ENCODE measurements at regions not wholly inside any gene's neighbourhood (a gene's known extent, or its start where the extent isn't known, plus 50 kb on each side); places are given as distances from the start of the nearest gene placed in this dataset.

DNA sequence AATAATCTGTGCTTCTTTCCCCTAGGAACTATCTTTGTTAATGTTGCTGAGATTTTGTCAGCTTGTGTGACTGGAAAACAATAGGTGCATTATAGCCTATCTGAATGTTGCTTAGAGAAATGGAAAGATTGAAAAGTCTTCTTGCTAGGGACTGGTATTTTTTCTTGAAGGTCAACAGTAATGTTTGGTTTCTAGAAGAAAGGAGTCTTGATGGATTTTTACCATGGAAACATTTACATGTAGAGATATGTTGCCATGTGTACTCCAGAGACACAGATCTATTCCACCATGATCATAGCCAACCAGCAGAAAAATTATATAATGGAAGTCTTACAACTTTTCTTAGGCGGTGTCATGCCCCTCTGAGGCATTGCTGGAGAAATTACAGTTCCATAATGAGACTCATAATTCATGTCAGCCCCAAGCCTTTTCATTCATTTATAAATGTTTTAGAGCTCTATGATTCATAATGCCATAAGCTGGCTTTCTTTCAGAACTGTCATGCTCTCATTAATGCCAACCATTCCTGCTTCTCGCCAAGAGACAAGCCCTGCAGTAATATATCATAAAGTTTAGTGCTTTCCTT is 175.1 kb upstream of the PTPRZ1 start:
- no peaks in the 10 kb centered on the region for H3K9me3 ChIP-seq (replicated peaks; ENCODE audit: insufficient read depth, low read length)
- H3K27ac ChIP-seq (ENCODE audit: low read length) = no peak overlapping the region
- H3F3A ChIP-seq (ENCODE audit: insufficient read depth, low read length) = no peaks in the 10 kb centered on the region
- no peaks in the 10 kb centered on the region for H4K20me1 ChIP-seq (ENCODE audit: insufficient read depth, low read length)
- H3K79me2 ChIP-seq (ENCODE audit: low read length) = no peaks in the 10 kb centered on the region
- no peaks in the 10 kb centered on the region for H3K4me1 ChIP-seq (ENCODE audit: low read length)
- no peaks in the 10 kb centered on the region for H3K9me2 ChIP-seq (replicated peaks; ENCODE audit: insufficient read depth, low read length)
- H2AFZ ChIP-seq (ENCODE audit: low read length) = no peak overlapping the region
- no peaks in the 10 kb centered on the region for H3K27me3 ChIP-seq (replicated peaks; ENCODE audit: insufficient read depth, low read length)
- no peak overlapping the region for H3K4me2 ChIP-seq (ENCODE audit: low read depth, low read length)
- no peak for DNase-seq
- H3K9ac ChIP-seq (ENCODE audit: low read length) = no peak overlapping the region
- TF ChIP-seq EZH2phosphoT487 (IDR thresholded peaks at IDR 0.05; ENCODE audit: low read length) (no peak), CTCF (IDR thresholded peaks at IDR 0.05; ENCODE audit: low read length) (no peak), EZH2 (optimal IDR thresholded peaks at IDR 0.05; ENCODE audit: low read depth, low read length) (no peak)
- no peak overlapping the region for H3K4me3 ChIP-seq (ENCODE audit: low read length)
- H3K36me3 ChIP-seq (replicated peaks; ENCODE audit: insufficient read depth, low read length) = no peaks in the 10 kb centered on the region

DNA sequence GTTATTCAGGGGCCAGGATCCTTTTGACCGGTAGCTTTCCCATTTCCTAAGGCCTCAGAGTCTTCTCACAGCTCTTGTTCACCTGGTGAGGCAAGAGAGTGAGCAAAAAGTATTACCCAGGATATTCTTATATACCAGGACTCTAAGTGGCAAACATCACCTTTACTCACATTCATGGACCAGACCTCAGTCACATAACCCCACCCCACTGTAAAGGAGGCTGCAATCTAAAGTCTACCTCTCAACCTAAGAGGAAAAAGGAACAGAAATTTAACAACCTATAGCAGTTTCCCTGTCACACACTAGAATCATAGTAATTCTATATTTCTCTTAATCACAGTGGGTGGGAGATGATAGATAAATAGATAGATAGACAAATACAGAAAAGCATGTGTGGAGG is 176.0 kb upstream of the PTPRZ1 start:
- H3K4me3 ChIP-seq (ENCODE audit: low read length) = no peak overlapping the region
- H3K4me2 ChIP-seq (ENCODE audit: low read depth, low read length) = no peak overlapping the region
- H3K9ac ChIP-seq (ENCODE audit: low read length) = no peak overlapping the region
- H3K36me3 ChIP-seq (replicated peaks; ENCODE audit: insufficient read depth, low read length) = no peaks in the 10 kb centered on the region
- H3K27ac ChIP-seq (ENCODE audit: low read length) = no peak overlapping the region
- H3K9me3 ChIP-seq (replicated peaks; ENCODE audit: insufficient read depth, low read length) = no peaks in the 10 kb centered on the region
- H3K79me2 ChIP-seq (ENCODE audit: low read length) = no peaks in the 10 kb centered on the region
- DNase-seq = no peak
- no peaks in the 10 kb centered on the region for H3K4me1 ChIP-seq (ENCODE audit: low read length)
- TF ChIP-seq EZH2 (optimal IDR thresholded peaks at IDR 0.05; ENCODE audit: low read depth, low read length) (no peak), CTCF (IDR thresholded peaks at IDR 0.05; ENCODE audit: low read length) (no peak), EZH2phosphoT487 (IDR thresholded peaks at IDR 0.05; ENCODE audit: low read length) (no peak)
- H3K9me2 ChIP-seq (replicated peaks; ENCODE audit: insufficient read depth, low read length) = no peaks in the 10 kb centered on the region
- H4K20me1 ChIP-seq (ENCODE audit: insufficient read depth, low read length) = no peaks in the 10 kb centered on the region
- H2AFZ ChIP-seq (ENCODE audit: low read length) = no peak overlapping the region
- no peaks in the 10 kb centered on the region for H3K27me3 ChIP-seq (replicated peaks; ENCODE audit: insufficient read depth, low read length)
- H3F3A ChIP-seq (ENCODE audit: insufficient read depth, low read length) = no peaks in the 10 kb centered on the region

DNA sequence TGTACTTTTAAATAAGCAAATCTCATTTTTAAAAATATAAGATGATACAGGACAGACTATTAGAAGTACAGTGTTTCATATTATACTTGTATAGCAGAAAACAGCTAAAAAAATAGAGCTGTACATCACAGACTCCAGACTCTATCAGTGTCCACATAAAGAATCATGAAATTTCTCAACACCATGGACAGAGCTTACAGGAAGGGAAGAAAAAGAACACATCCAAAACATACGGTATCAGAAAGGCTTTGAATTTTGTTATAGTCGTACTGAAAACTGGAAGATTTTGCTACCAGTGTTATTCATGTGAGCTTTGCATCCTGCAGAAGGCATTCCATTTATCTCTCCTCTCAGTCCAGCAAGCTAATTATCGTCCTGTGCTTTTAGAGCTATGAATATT is 183.2 kb upstream of the PTPRZ1 start:
- TF ChIP-seq CTCF (IDR thresholded peaks at IDR 0.05; ENCODE audit: low read length) (no peak), EZH2 (optimal IDR thresholded peaks at IDR 0.05; ENCODE audit: low read depth, low read length) (no peak), EZH2phosphoT487 (IDR thresholded peaks at IDR 0.05; ENCODE audit: low read length) (no peak)
- no peaks in the 10 kb centered on the region for H3K36me3 ChIP-seq (replicated peaks; ENCODE audit: insufficient read depth, low read length)
- H3K4me2 ChIP-seq (ENCODE audit: low read depth, low read length) = no peak overlapping the region
- no peaks in the 10 kb centered on the region for H4K20me1 ChIP-seq (ENCODE audit: insufficient read depth, low read length)
- H3K4me3 ChIP-seq (ENCODE audit: low read length) = no peak overlapping the region
- H3K9me2 ChIP-seq (replicated peaks; ENCODE audit: insufficient read depth, low read length) = no peaks in the 10 kb centered on the region
- DNase-seq = no peak
- H3K9ac ChIP-seq (ENCODE audit: low read length) = no peak overlapping the region
- no peaks in the 10 kb centered on the region for H3F3A ChIP-seq (ENCODE audit: insufficient read depth, low read length)
- H3K79me2 ChIP-seq (ENCODE audit: low read length) = no peaks in the 10 kb centered on the region
- H3K9me3 ChIP-seq (replicated peaks; ENCODE audit: insufficient read depth, low read length) = no peaks in the 10 kb centered on the region
- no peak overlapping the region for H3K27ac ChIP-seq (ENCODE audit: low read length)
- no peaks in the 10 kb centered on the region for H3K27me3 ChIP-seq (replicated peaks; ENCODE audit: insufficient read depth, low read length)
- no peak overlapping the region for H2AFZ ChIP-seq (ENCODE audit: low read length)
- no peaks in the 10 kb centered on the region for H3K4me1 ChIP-seq (ENCODE audit: low read length)

Measured in MM.1S (cell line).